NB4 (cell line): ENCODE measurements at regions not wholly inside any gene's neighbourhood (a gene's known extent, or its start where the extent isn't known, plus 50 kb on each side); places are given as distances from the start of the nearest gene placed in this dataset.

Source experiments
- POLR2A ChIP-seq: IDR thresholded peaks from 2 replicates; pipeline ENCODE4 v1.6.1; 2011; ENCODE audit warnings: mild to moderate bottlenecking; ENCODE audit not compliant: insufficient read length; ENCODE audit errors: extremely low read depth
- TF ChIP-seq, protein P1 (sequence below): IDR thresholded peaks from one replicate; pipeline ENCODE4 v1.5.1; 2012; ENCODE audit warnings: low read depth, low read length

DNA sequence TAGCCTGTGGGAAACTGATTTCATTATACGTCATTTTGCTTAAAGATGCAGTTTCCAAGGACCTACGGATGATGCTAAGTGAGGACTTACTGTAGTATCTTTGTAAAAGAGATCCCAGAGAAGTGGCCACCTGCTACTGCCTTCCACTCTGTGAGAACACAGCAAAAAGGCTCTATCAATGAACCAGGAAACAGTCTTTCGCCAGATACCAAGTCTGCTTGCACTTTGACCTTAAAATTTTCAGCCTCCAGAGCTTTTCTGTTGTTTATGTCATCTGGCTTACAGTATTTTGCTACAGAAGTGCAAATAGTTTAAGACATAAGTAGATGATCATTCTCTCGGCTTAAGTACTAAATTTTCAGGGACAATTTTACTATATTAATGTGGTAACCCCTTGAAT lies 847.9 kb upstream of the CHAC2 start:
- TF ChIP-seq, protein P1, sequence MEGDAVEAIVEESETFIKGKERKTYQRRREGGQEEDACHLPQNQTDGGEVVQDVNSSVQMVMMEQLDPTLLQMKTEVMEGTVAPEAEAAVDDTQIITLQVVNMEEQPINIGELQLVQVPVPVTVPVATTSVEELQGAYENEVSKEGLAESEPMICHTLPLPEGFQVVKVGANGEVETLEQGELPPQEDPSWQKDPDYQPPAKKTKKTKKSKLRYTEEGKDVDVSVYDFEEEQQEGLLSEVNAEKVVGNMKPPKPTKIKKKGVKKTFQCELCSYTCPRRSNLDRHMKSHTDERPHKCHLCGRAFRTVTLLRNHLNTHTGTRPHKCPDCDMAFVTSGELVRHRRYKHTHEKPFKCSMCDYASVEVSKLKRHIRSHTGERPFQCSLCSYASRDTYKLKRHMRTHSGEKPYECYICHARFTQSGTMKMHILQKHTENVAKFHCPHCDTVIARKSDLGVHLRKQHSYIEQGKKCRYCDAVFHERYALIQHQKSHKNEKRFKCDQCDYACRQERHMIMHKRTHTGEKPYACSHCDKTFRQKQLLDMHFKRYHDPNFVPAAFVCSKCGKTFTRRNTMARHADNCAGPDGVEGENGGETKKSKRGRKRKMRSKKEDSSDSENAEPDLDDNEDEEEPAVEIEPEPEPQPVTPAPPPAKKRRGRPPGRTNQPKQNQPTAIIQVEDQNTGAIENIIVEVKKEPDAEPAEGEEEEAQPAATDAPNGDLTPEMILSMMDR = no peak
- no peak for TF ChIP-seq POLR2A
